ENCODE measurements at regions not wholly inside any gene's neighbourhood (a gene's known extent, or its start where the extent isn't known, plus 50 kb on each side); places are given as distances from the start of the nearest gene placed in this dataset.

GRCh38 chr4:57364255-57364654 lies 254.1 kb upstream of the IGFBP7 start:
- no peak for TF ChIP-seq CTCF (IDR thresholded peaks at IDR 0.05)
- no peak for TF ChIP-seq POLR2A (IDR thresholded peaks at IDR 0.05)
- TF ChIP-seq EP300 (IDR thresholded peaks at IDR 0.05) = no peak
